IMR-90 (cell line): ENCODE measurements at regions not wholly inside any gene's neighbourhood (a gene's known extent, or its start where the extent isn't known, plus 50 kb on each side); places are given as distances from the start of the nearest gene placed in this dataset.

Experiments used
- ATAC-seq: fragments of 200-7000 bp; cut with Tn5 transposase; 2 replicates; pipeline ENCODE4 v1.9.1; 2020; ENCODE audit warnings: low read depth, mild to moderate bottlenecking, moderate library complexity
- BruUV-seq: library from RNA; stranded (reverse); fragments of 400-500 nt; replicated peaks from 2 replicates; lab custom pipeline; 2021; lab: Mats Ljungman, UMichigan
- CTCF ChIA-PET: fragments of 300-600 bp; formaldehyde crosslinking; extraction: SDS; loops from one replicate; lab custom pipeline; 2021; ENCODE audit warnings: antibody characterized with exemption; lab: Yijun Ruan, JAX
- POLR2A ChIA-PET: fragments of 300-600 bp; sonication (Branson Sonifier 250); formaldehyde crosslinking; loops from one replicate; lab custom pipeline; 2022; ENCODE audit warnings: antibody characterized with exemption; ENCODE audit not compliant: unreplicated experiment; lab: Charles Lee
- DNase-seq: peaks from one replicate; pipeline ENCODE4 v3.0.0; 2013
- H2AFZ ChIP-seq: replicated peaks from 2 replicates; pipeline ENCODE3; 2013; ENCODE audit warnings: low read length, mild to moderate bottlenecking; ENCODE audit not compliant: poor library complexity
- H2AK5ac ChIP-seq: 2 replicates; pipeline ENCODE4 v1.6.1; 2013; ENCODE audit warnings: low read depth, low read length, inconsistent platforms
- H2AK9ac ChIP-seq: replicated peaks from 2 replicates; pipeline ENCODE3; 2013; ENCODE audit warnings: mild to moderate bottlenecking, low read depth, low read length, moderate library complexity; ENCODE audit not compliant: poor library complexity
- H2BK120ac ChIP-seq: 2 replicates; pipeline ENCODE4 v1.6.1; 2013; ENCODE audit warnings: low read depth, low read length, inconsistent platforms
- H2BK15ac ChIP-seq: 3 replicates; pipeline ENCODE4 v1.6.1; 2013; ENCODE audit warnings: low read depth, low read length, inconsistent platforms
- H2BK20ac ChIP-seq: 2 replicates; pipeline ENCODE4 v1.6.1; 2013; ENCODE audit warnings: low read depth, mild to moderate bottlenecking, inconsistent platforms, low read length, moderate library complexity
- H2BK5ac ChIP-seq: 2 replicates; pipeline ENCODE4 v1.6.1; 2013; ENCODE audit warnings: mild to moderate bottlenecking, low read depth, low read length, inconsistent platforms; ENCODE audit not compliant: poor library complexity, severe bottlenecking
- H3K14ac ChIP-seq: replicated peaks from 2 replicates; pipeline ENCODE4 v1.6.1; 2013; ENCODE audit warnings: low read depth, low read length, inconsistent platforms
- H3K18ac ChIP-seq: 2 replicates; pipeline ENCODE4 v1.6.1; 2013; ENCODE audit warnings: low read depth, low read length, control low read depth
- H3K23ac ChIP-seq: 2 replicates; pipeline ENCODE4 v1.6.1; 2013; ENCODE audit warnings: low read depth, low read length, inconsistent platforms
- H3K27ac ChIP-seq: 2 replicates; pipeline ENCODE4 v1.5.1; 2013; ENCODE audit warnings: mild to moderate bottlenecking, control low read depth, low read length; ENCODE audit not compliant: insufficient read depth
- H3K27me3 ChIP-seq: 2 replicates; pipeline ENCODE4 v1.6.1; 2013; ENCODE audit warnings: low read length; ENCODE audit not compliant: control insufficient read depth, insufficient read depth
- H3K36me3 ChIP-seq: 2 replicates; pipeline ENCODE4 v1.6.1; 2013; ENCODE audit warnings: low read length, mixed read lengths; ENCODE audit not compliant: control insufficient read depth, insufficient read depth
- H3K4ac ChIP-seq: 2 replicates; pipeline ENCODE4 v1.6.1; 2013; ENCODE audit warnings: low read depth, low read length, inconsistent platforms
- H3K4me1 ChIP-seq: 2 replicates; pipeline ENCODE4 v1.6.1; 2013; ENCODE audit warnings: low read length, mixed read lengths; ENCODE audit not compliant: control insufficient read depth, insufficient read depth
- H3K4me2 ChIP-seq: 2 replicates; pipeline ENCODE4 v1.6.1; 2013; ENCODE audit warnings: low read depth, mild to moderate bottlenecking, control low read depth, low read length, moderate library complexity
- H3K4me3 ChIP-seq: 2 replicates; pipeline ENCODE4 v1.5.1; 2013; ENCODE audit warnings: low read depth, mild to moderate bottlenecking, control low read depth, low read length, moderate library complexity; ENCODE audit not compliant: insufficient read depth
- H3K56ac ChIP-seq: 2 replicates; pipeline ENCODE4 v1.6.1; 2013; ENCODE audit warnings: low read length, inconsistent platforms; ENCODE audit not compliant: insufficient read depth; ENCODE audit errors: extremely low read depth
- H3K79me1 ChIP-seq, 2 experiments: 2 replicates each; pipeline ENCODE4 v1.6.1; 2013; ENCODE audit warnings: low read length in 2 of 2, inconsistent platforms in 1 of 2, low read depth in 1 of 2
- H3K9ac ChIP-seq: 2 replicates; pipeline ENCODE4 v1.6.1; 2013; ENCODE audit warnings: low read depth, low read length, control low read depth
- H3K9me1 ChIP-seq: 2 replicates; pipeline ENCODE4 v1.6.1; 2013; ENCODE audit warnings: low read length, inconsistent platforms; ENCODE audit not compliant: insufficient read depth
- H3K9me3 ChIP-seq: 2 replicates; pipeline ENCODE4 v1.6.1; 2013; ENCODE audit warnings: low read length; ENCODE audit not compliant: control insufficient read depth, insufficient read depth
- H4K20me1 ChIP-seq: 2 replicates; pipeline ENCODE4 v1.6.1; 2013; ENCODE audit warnings: low read length, inconsistent platforms; ENCODE audit not compliant: insufficient read depth
- H4K5ac ChIP-seq: 2 replicates; pipeline ENCODE4 v1.6.1; 2013; ENCODE audit warnings: mild to moderate bottlenecking, low read depth, low read length, control low read depth
- H4K8ac ChIP-seq, 2 experiments: 2 replicates each; pipeline ENCODE4 v1.6.1; 2013; ENCODE audit warnings: low read depth in 2 of 2, low read length in 2 of 2, control low read depth in 1 of 2, inconsistent platforms in 1 of 2
- H4K91ac ChIP-seq: 2 replicates; pipeline ENCODE4 v1.6.1; 2013; ENCODE audit warnings: low read depth, low read length, inconsistent platforms; ENCODE audit not compliant: insufficient read depth
- BHLHE40 ChIP-seq: fragments of 150-350 bp; IDR thresholded peaks from 2 replicates; pipeline ENCODE4 v1.6.1; 2016; ENCODE audit warnings: mild to moderate bottlenecking, low read depth, low read length
- MAZ ChIP-seq: IDR thresholded peaks from 2 replicates; pipeline ENCODE4 v1.6.1; 2012; ENCODE audit warnings: low read depth, mild to moderate bottlenecking, low read length, improper control_type of control experiment, moderate library complexity, borderline replicate concordance
- MXI1 ChIP-seq: IDR thresholded peaks from 2 replicates; pipeline ENCODE4 v1.6.1; 2012; ENCODE audit warnings: low read depth, mild to moderate bottlenecking, low read length, moderate library complexity, borderline replicate concordance
- NFE2L2 ChIP-seq: fragments of 150-350 bp; IDR thresholded peaks from 2 replicates; pipeline ENCODE4 v1.6.1; 2016; ENCODE audit warnings: low read depth, mild to moderate bottlenecking, low read length
- POLR2A ChIP-seq: IDR thresholded peaks from 2 replicates; pipeline ENCODE4 v1.6.1; 2012; ENCODE audit warnings: mild to moderate bottlenecking, low read depth, low read length
- RFX5 ChIP-seq: IDR thresholded peaks from 2 replicates; pipeline ENCODE4 v1.8.0; 2012; ENCODE audit warnings: low read depth, mild to moderate bottlenecking, low read length, moderate library complexity
- WGBS, 2 experiments: methylation state at CpG; one replicate each; pipeline versions ENCODE4 v1.1.5 to v1.1.7; 2013; ENCODE audit warnings: missing lambda C conversion rate in 2 of 2; ENCODE audit not compliant: insufficient read length in 1 of 2; ENCODE audit errors: extremely low coverage in 2 of 2; 5-methylcytosine and 5-hydroxymethylcytosine counted together
- dilution Hi-C: fragments of 300-500 bp; cut with HindIII; formaldehyde crosslinking; loops from one replicate; pipeline ENCODE4 v1.14.3; 2018; ENCODE audit warnings: low sequenced_read_pairs; ENCODE audit not compliant: unreplicated experiment
- in situ Hi-C: fragments of 300-500 bp; cut with MboI; formaldehyde crosslinking; loops from 3 replicates; pipeline ENCODE4 v1.14.3; 2019; ENCODE audit warnings: low sequenced_read_pairs, inconsistent platforms, mixed read lengths
- intact Hi-C: fragments of 100-400 bp; cut with micrococcal nuclease; formaldehyde crosslinking; loops from 2 replicates; pipeline ENCODE4 v1.10.0; 2022
- TF ChIP-seq, protein P1 (sequence below): fragments of 150-350 bp; IDR thresholded peaks from 2 replicates; pipeline ENCODE4 v1.6.1; 2017; ENCODE audit warnings: mild to moderate bottlenecking, antibody characterized with exemption, low read length, low read depth
- TF ChIP-seq, protein P2 (sequence below): fragments of 150-350 bp; IDR thresholded peaks from 2 replicates; pipeline ENCODE4 v1.6.1; 2016; ENCODE audit warnings: low read depth, mild to moderate bottlenecking, low read length, moderate library complexity, borderline replicate concordance
- TF ChIP-seq, protein P3 (sequence below): conservative IDR thresholded peaks from 2 replicates; pipeline ENCODE4 v1.5.1; 2012; ENCODE audit warnings: mild to moderate bottlenecking, low read depth, low read length, improper control_type of control experiment

DNA sequence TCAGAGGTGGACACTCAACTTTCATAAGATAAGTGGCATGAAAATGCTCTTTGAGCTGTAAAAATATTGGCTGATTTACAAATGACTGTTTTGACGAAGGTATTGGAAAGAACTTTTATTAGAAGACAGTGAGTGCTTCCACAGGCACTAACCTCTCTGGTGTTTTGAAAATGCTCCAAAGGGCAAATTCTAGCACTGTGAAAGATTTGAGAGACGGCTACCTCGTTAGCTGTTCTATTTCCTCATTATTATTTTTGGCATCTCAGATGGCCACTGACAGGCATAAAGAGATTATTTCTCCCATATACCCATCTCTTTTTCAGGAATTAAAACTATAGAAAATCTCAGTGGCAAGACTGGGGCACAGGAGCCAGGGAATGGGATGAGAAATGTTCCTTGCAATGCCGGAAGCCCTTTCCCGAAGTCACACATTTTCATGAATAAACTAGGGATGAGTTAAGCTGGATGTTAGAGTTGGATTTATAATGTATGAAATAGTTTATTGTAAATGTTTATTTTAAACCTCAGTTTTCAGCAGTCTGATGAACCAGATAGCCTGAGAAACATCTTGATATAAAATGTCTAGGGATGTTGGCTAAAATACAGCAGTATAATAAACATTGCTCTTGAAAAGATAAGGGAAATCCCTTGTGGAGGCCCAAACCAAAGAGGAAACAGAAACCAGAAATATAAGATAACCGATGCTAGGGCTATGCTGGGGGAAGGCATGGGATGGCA, 175.7 kb downstream of the ASB1 start:
- ChIA-PET POLR2A (no interaction called here), CTCF (interaction anchor here (1.0 kb wide), 1 partner anchor 183 kb away, joined by 3 read pairs; no protein-coding TSS in a partner anchor)
- Histone ChIP-seq H3K18ac (no peak overlapping the region), H3K4me3 (no peak overlapping the region), H4K5ac (no peak overlapping the region), H2BK15ac (no peak overlapping the region), H3K4me2 (no peak overlapping the region; the same call in 1 of the 2 replicates), H4K20me1 (no peaks in the 10 kb centered on the region), H2BK5ac (no peak overlapping the region), H3K9me3 (peaks cover 2% of the 10 kb centered on the region; the same call in 1 of the 2 replicates), H3K27ac (no peak overlapping the region), H2AK9ac (no peak overlapping the region), H3K36me3 (no peaks in the 10 kb centered on the region), H3K9me1 (no peaks in the 10 kb centered on the region), H4K8ac (no peak overlapping the region), H2AK5ac (no peak overlapping the region), H3K4me1 (peaks cover 8% of the 10 kb centered on the region; the same call in 1 of the 2 replicates), H4K91ac (no peak overlapping the region), H2BK120ac (no peak overlapping the region), H3K4ac (no peak overlapping the region), H3K23ac (no peak overlapping the region), H2BK20ac (no peak overlapping the region), H2AFZ (no peak overlapping the region), H3K9ac (no peak overlapping the region), H3K14ac (no peak overlapping the region), H3K27me3 (peaks cover 2% of the 10 kb centered on the region; the same call in 1 of the 2 replicates), H3K79me1 (no peaks in the 10 kb centered on the region), H3K56ac (no peak overlapping the region)
- dilution Hi-C loops = no loop called here
- intact Hi-C loops = no loop called here
- 26% methylated on average over 2 of the region's 6 CpGs; no CpG with 5 or more reads in 1 of the 2 experiments for WGBS, 2 experiments
- DNase-seq (peak; percentile 15), ATAC-seq (peak; percentile 56)
- no TSS peak for BruUV-seq
- in situ Hi-C loops = no loop called here
- TF ChIP-seq BHLHE40 (no peak), MAZ (no peak), POLR2A (no peak), MXI1 (no peak), NFE2L2 (no peak), RFX5 (no peak)
- TF ChIP-seq, protein P1, sequence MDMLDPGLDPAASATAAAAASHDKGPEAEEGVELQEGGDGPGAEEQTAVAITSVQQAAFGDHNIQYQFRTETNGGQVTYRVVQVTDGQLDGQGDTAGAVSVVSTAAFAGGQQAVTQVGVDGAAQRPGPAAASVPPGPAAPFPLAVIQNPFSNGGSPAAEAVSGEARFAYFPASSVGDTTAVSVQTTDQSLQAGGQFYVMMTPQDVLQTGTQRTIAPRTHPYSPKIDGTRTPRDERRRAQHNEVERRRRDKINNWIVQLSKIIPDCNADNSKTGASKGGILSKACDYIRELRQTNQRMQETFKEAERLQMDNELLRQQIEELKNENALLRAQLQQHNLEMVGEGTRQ = no peak
- TF ChIP-seq, protein P2, sequence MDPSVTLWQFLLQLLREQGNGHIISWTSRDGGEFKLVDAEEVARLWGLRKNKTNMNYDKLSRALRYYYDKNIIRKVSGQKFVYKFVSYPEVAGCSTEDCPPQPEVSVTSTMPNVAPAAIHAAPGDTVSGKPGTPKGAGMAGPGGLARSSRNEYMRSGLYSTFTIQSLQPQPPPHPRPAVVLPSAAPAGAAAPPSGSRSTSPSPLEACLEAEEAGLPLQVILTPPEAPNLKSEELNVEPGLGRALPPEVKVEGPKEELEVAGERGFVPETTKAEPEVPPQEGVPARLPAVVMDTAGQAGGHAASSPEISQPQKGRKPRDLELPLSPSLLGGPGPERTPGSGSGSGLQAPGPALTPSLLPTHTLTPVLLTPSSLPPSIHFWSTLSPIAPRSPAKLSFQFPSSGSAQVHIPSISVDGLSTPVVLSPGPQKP = no peak
- TF ChIP-seq, protein P3, sequence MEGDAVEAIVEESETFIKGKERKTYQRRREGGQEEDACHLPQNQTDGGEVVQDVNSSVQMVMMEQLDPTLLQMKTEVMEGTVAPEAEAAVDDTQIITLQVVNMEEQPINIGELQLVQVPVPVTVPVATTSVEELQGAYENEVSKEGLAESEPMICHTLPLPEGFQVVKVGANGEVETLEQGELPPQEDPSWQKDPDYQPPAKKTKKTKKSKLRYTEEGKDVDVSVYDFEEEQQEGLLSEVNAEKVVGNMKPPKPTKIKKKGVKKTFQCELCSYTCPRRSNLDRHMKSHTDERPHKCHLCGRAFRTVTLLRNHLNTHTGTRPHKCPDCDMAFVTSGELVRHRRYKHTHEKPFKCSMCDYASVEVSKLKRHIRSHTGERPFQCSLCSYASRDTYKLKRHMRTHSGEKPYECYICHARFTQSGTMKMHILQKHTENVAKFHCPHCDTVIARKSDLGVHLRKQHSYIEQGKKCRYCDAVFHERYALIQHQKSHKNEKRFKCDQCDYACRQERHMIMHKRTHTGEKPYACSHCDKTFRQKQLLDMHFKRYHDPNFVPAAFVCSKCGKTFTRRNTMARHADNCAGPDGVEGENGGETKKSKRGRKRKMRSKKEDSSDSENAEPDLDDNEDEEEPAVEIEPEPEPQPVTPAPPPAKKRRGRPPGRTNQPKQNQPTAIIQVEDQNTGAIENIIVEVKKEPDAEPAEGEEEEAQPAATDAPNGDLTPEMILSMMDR = no peak
